HEK293 (cell line): ENCODE measurements at regions not wholly inside any gene's neighbourhood (a gene's known extent, or its start where the extent isn't known, plus 50 kb on each side); places are given as distances from the start of the nearest gene placed in this dataset.

Experiments used
- BCL11A ChIP-seq: fragments of 450-650 bp; formaldehyde crosslinking; IDR thresholded peaks from 2 replicates; pipeline ENCODE4 v1.5.1; 2016; ENCODE audit warnings: low read depth, missing biosample characterization, missing genetic modification characterization
- GLI4 ChIP-seq: fragments of 450-650 bp; formaldehyde crosslinking; IDR thresholded peaks from 2 replicates; pipeline ENCODE4 v1.5.1; 2016; ENCODE audit warnings: missing biosample characterization, missing genetic modification characterization
- IKZF3 ChIP-seq: fragments of 450-650 bp; IDR thresholded peaks from 2 replicates; pipeline ENCODE4 v1.5.0; 2018; ENCODE audit warnings: missing biosample characterization, mild to moderate bottlenecking, missing genetic modification characterization, moderate library complexity
- KLF16 ChIP-seq: fragments of 450-650 bp; formaldehyde crosslinking; IDR thresholded peaks from 2 replicates; pipeline ENCODE4 v1.5.1; 2017; ENCODE audit warnings: missing biosample characterization, missing genetic modification characterization
- KLF8 ChIP-seq: fragments of 450-650 bp; formaldehyde crosslinking; IDR thresholded peaks from 2 replicates; pipeline ENCODE4 v1.5.1; 2016; ENCODE audit warnings: missing biosample characterization, missing genetic modification characterization
- MYNN ChIP-seq: fragments of 450-650 bp; formaldehyde crosslinking; IDR thresholded peaks from 2 replicates; pipeline ENCODE4 v1.5.1; 2016; ENCODE audit warnings: missing biosample characterization, missing genetic modification characterization, borderline replicate concordance
- OSR2 ChIP-seq: fragments of 450-650 bp; formaldehyde crosslinking; IDR thresholded peaks from 2 replicates; pipeline ENCODE4 v1.5.1; 2016; ENCODE audit warnings: missing biosample characterization, missing genetic modification characterization
- REPIN1 ChIP-seq: fragments of 450-650 bp; formaldehyde crosslinking; IDR thresholded peaks from 2 replicates; pipeline ENCODE4 v1.5.1; 2017; ENCODE audit warnings: missing biosample characterization, missing genetic modification characterization, low read depth
- SCRT1 ChIP-seq: fragments of 450-650 bp; formaldehyde crosslinking; IDR thresholded peaks from 2 replicates; pipeline ENCODE4 v1.5.1; 2016; ENCODE audit warnings: missing biosample characterization, missing genetic modification characterization, borderline replicate concordance
- SP2 ChIP-seq: fragments of 450-650 bp; formaldehyde crosslinking; IDR thresholded peaks from 2 replicates; pipeline ENCODE4 v1.5.1; 2016; ENCODE audit warnings: missing biosample characterization, missing genetic modification characterization
- TCF7L2 ChIP-seq: IDR thresholded peaks from 2 replicates; pipeline ENCODE4 v1.6.1; 2011; ENCODE audit warnings: low read depth, mild to moderate bottlenecking, inconsistent platforms, low read length, moderate library complexity, borderline replicate concordance
- ZBTB21 ChIP-seq: fragments of 450-650 bp; formaldehyde crosslinking; IDR thresholded peaks from 2 replicates; pipeline ENCODE4 v1.5.1; 2017; ENCODE audit warnings: missing biosample characterization, missing genetic modification characterization
- ZNF10 ChIP-seq: fragments of 450-650 bp; formaldehyde crosslinking; IDR thresholded peaks from 2 replicates; pipeline ENCODE4 v1.5.1; 2017; ENCODE audit warnings: missing biosample characterization, missing genetic modification characterization
- ZNF114 ChIP-seq: fragments of 450-650 bp; formaldehyde crosslinking; IDR thresholded peaks from 2 replicates; pipeline ENCODE4 v1.5.0; 2017; ENCODE audit warnings: missing biosample characterization, missing genetic modification characterization
- ZNF132 ChIP-seq: fragments of 450-650 bp; formaldehyde crosslinking; IDR thresholded peaks from 2 replicates; pipeline ENCODE4 v1.5.1; 2017; ENCODE audit warnings: missing biosample characterization, missing genetic modification characterization, borderline replicate concordance
- ZNF146 ChIP-seq: fragments of 450-650 bp; formaldehyde crosslinking; IDR thresholded peaks from 2 replicates; pipeline ENCODE4 v1.5.1; 2016; ENCODE audit warnings: missing biosample characterization, missing genetic modification characterization
- ZNF157 ChIP-seq: fragments of 450-650 bp; formaldehyde crosslinking; IDR thresholded peaks from 2 replicates; pipeline ENCODE4 v1.5.1; 2016; ENCODE audit warnings: missing biosample characterization, missing genetic modification characterization
- ZNF169 ChIP-seq: fragments of 450-650 bp; formaldehyde crosslinking; IDR thresholded peaks from 2 replicates; pipeline ENCODE4 v1.5.1; 2016; ENCODE audit warnings: missing biosample characterization, missing genetic modification characterization
- ZNF19 ChIP-seq: fragments of 450-650 bp; formaldehyde crosslinking; IDR thresholded peaks from 2 replicates; pipeline ENCODE4; 2016; ENCODE audit warnings: missing biosample characterization, missing genetic modification characterization, low read depth
- ZNF266 ChIP-seq: fragments of 450-650 bp; formaldehyde crosslinking; IDR thresholded peaks from 2 replicates; pipeline ENCODE4 v1.5.1; 2016; ENCODE audit warnings: missing biosample characterization, missing genetic modification characterization, low read depth
- ZNF510 ChIP-seq: fragments of 450-650 bp; formaldehyde crosslinking; IDR thresholded peaks from 2 replicates; pipeline ENCODE4 v1.5.1; 2018; ENCODE audit warnings: mild to moderate bottlenecking, missing genetic modification characterization, missing biosample characterization; ENCODE audit not compliant: insufficient replicate concordance
- ZNF529 ChIP-seq: fragments of 450-650 bp; formaldehyde crosslinking; IDR thresholded peaks from 2 replicates; pipeline ENCODE4 v1.5.1; 2017; ENCODE audit warnings: missing genetic modification characterization, missing biosample characterization; ENCODE audit not compliant: insufficient replicate concordance
- ZNF530 ChIP-seq: fragments of 450-650 bp; formaldehyde crosslinking; IDR thresholded peaks from 2 replicates; pipeline ENCODE4 v1.5.1; 2016; ENCODE audit warnings: low read depth, missing biosample characterization, missing genetic modification characterization
- ZNF561 ChIP-seq: fragments of 450-650 bp; IDR thresholded peaks from 2 replicates; pipeline ENCODE4 v1.5.1; 2018; ENCODE audit warnings: missing biosample characterization, missing genetic modification characterization, borderline replicate concordance
- ZNF571 ChIP-seq: fragments of 450-650 bp; formaldehyde crosslinking; IDR thresholded peaks from 2 replicates; pipeline ENCODE4 v1.5.0; 2017; ENCODE audit warnings: missing biosample characterization, missing genetic modification characterization
- ZNF610 ChIP-seq: fragments of 450-650 bp; formaldehyde crosslinking; IDR thresholded peaks from 2 replicates; pipeline ENCODE4 v1.5.1; 2016; ENCODE audit warnings: missing biosample characterization, missing genetic modification characterization, borderline replicate concordance
- ZNF624 ChIP-seq: fragments of 450-650 bp; formaldehyde crosslinking; IDR thresholded peaks from 2 replicates; pipeline ENCODE4 v1.5.1; 2017; ENCODE audit warnings: missing biosample characterization, missing genetic modification characterization
- ZNF792 ChIP-seq: fragments of 450-650 bp; formaldehyde crosslinking; IDR thresholded peaks from 2 replicates; pipeline ENCODE4 v1.5.1; 2016; ENCODE audit warnings: missing biosample characterization, missing genetic modification characterization
- ZNF843 ChIP-seq: fragments of 450-650 bp; formaldehyde crosslinking; IDR thresholded peaks from 2 replicates; pipeline ENCODE4 v1.5.1; 2016; ENCODE audit warnings: missing biosample characterization, missing genetic modification characterization
- ZSCAN23 ChIP-seq: fragments of 450-650 bp; formaldehyde crosslinking; IDR thresholded peaks from 2 replicates; pipeline ENCODE4 v1.5.1; 2016; ENCODE audit warnings: missing biosample characterization, missing genetic modification characterization
- ZXDB ChIP-seq: fragments of 450-650 bp; formaldehyde crosslinking; IDR thresholded peaks from 2 replicates; pipeline ENCODE4 v1.5.1; 2016; ENCODE audit warnings: missing biosample characterization, missing genetic modification characterization
- TF ChIP-seq, protein P1 (sequence below): fragments of 450-650 bp; formaldehyde crosslinking; IDR thresholded peaks from 2 replicates; pipeline ENCODE4 v1.5.1; 2016; ENCODE audit warnings: missing biosample characterization, missing genetic modification characterization
- TF ChIP-seq, protein P2 (sequence below): fragments of 450-650 bp; formaldehyde crosslinking; IDR thresholded peaks from 2 replicates; pipeline ENCODE4 v1.5.1; 2016; ENCODE audit warnings: missing biosample characterization, missing genetic modification characterization
- TF ChIP-seq, protein P3 (sequence below): fragments of 450-650 bp; formaldehyde crosslinking; conservative IDR thresholded peaks from 2 replicates; pipeline ENCODE4 v1.5.1; 2016; ENCODE audit warnings: low read depth, missing biosample characterization, missing genetic modification characterization

DNA sequence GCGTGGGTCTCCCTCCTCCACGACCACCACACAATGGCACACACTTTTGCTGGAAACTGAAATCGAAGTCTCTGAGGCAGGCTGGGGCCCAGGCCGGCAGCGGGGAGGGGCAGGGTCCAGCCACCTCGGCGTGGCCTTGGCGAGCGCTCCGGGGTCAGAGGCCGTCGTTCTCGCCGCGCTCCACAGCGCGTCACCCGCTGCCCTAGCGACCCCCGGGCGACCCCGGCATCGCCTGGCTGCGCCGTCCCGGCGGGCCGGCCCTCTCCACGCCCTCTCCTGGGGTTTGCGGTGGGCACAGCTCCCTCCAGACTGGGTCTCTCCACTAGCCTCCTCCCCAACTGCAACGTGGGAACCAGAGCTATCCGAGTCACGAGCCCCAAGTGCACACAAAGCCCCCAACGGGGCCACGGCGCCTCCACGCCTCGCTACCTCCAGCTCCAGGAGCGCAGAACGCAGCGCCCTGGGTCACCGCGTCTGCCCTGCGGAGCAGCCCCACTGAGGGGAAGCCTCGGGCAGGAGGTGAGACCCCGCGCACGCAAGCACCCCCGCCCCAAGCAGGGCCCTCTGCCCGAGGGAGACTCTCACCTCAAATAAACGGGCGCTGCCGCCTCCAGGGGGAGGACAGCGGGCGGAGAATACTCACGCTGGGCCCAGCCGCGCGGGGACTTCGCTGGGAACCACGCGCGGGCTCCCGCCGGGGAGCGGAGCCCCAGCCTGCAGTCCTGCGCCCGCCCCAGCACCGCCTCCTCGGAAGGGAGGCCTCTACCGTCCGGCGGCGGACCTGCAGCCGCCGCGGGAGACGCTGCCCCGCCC is 134.0 kb upstream of the BARHL2 start (continued):
- TF ChIP-seq ZNF561 (tag by site-specific recombination) (peak; percentile 47; the same call in 1 of the 2 replicates), KLF16 (tag by site-specific recombination) (no peak), ZNF10 (no peak), ZNF529 (tag by site-specific recombination) (no peak), ZNF157 (tag by site-specific recombination) (no peak), REPIN1 (tag by site-specific recombination) (no peak), TCF7L2 (no peak), ZNF571 (tag by site-specific recombination) (no peak), ZNF510 (tag by site-specific recombination) (no peak), MYNN (no peak), IKZF3 (tag by site-specific recombination) (no peak), KLF8 (tag by site-specific recombination) (no peak; the same call in 1 of the 2 replicates), ZBTB21 (tag by site-specific recombination) (no peak), OSR2 (tag by site-specific recombination) (no peak), ZXDB (peak; percentile 76), GLI4 (tag by site-specific recombination) (no peak), ZNF114 (tag by site-specific recombination) (no peak), ZNF624 (no peak), ZNF19 (tag by site-specific recombination) (no peak), BCL11A (tag by site-specific recombination) (no peak), ZNF132 (no peak), ZNF169 (tag by site-specific recombination) (no peak), ZNF843 (tag by site-specific recombination) (no peak), ZNF610 (tag by site-specific recombination) (peak; percentile 19; the same call in 1 of the 2 replicates), ZNF146 (tag by site-specific recombination) (no peak), ZNF266 (no peak), ZSCAN23 (tag by site-specific recombination) (no peak), SCRT1 (tag by site-specific recombination) (no peak), SP2 (tag by site-specific recombination) (peak; percentile 65), ZNF792 (no peak), ZNF530 (tag by site-specific recombination) (no peak)
- TF ChIP-seq, protein P1, sequence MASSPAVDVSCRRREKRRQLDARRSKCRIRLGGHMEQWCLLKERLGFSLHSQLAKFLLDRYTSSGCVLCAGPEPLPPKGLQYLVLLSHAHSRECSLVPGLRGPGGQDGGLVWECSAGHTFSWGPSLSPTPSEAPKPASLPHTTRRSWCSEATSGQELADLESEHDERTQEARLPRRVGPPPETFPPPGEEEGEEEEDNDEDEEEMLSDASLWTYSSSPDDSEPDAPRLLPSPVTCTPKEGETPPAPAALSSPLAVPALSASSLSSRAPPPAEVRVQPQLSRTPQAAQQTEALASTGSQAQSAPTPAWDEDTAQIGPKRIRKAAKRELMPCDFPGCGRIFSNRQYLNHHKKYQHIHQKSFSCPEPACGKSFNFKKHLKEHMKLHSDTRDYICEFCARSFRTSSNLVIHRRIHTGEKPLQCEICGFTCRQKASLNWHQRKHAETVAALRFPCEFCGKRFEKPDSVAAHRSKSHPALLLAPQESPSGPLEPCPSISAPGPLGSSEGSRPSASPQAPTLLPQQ = peak; percentile 79
- TF ChIP-seq, protein P2, sequence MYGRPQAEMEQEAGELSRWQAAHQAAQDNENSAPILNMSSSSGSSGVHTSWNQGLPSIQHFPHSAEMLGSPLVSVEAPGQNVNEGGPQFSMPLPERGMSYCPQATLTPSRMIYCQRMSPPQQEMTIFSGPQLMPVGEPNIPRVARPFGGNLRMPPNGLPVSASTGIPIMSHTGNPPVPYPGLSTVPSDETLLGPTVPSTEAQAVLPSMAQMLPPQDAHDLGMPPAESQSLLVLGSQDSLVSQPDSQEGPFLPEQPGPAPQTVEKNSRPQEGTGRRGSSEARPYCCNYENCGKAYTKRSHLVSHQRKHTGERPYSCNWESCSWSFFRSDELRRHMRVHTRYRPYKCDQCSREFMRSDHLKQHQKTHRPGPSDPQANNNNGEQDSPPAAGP (tag by site-specific recombination) = peak; percentile 56; the same call in 1 of the 2 replicates
- TF ChIP-seq, protein P3, sequence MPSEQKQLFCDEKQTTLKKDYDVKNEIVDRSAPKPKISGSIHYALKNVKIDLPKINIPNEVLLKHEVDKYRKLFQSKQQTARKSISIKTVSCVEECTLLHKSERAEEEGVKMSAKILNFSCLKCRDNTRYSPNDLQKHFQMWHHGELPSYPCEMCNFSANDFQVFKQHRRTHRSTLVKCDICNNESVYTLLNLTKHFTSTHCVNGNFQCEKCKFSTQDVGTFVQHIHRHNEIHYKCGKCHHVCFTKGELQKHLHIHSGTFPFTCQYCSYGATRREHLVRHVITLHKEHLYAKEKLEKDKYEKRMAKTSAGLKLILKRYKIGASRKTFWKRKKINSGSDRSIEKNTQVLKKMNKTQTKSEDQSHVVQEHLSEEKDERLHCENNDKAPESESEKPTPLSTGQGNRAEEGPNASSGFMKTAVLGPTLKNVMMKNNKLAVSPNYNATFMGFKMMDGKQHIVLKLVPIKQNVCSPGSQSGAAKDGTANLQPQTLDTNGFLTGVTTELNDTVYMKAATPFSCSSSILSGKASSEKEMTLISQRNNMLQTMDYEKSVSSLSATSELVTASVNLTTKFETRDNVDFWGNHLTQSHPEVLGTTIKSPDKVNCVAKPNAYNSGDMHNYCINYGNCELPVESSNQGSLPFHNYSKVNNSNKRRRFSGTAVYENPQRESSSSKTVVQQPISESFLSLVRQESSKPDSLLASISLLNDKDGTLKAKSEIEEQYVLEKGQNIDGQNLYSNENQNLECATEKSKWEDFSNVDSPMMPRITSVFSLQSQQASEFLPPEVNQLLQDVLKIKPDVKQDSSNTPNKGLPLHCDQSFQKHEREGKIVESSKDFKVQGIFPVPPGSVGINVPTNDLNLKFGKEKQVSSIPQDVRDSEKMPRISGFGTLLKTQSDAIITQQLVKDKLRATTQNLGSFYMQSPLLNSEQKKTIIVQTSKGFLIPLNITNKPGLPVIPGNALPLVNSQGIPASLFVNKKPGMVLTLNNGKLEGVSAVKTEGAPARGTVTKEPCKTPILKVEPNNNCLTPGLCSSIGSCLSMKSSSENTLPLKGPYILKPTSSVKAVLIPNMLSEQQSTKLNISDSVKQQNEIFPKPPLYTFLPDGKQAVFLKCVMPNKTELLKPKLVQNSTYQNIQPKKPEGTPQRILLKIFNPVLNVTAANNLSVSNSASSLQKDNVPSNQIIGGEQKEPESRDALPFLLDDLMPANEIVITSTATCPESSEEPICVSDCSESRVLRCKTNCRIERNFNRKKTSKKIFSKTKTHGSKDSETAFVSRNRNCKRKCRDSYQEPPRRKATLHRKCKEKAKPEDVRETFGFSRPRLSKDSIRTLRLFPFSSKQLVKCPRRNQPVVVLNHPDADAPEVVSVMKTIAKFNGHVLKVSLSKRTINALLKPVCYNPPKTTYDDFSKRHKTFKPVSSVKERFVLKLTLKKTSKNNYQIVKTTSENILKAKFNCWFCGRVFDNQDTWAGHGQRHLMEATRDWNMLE (tag by site-specific recombination) = no peak
